ENCODE measurements at regions not wholly inside any gene's neighbourhood (a gene's known extent, or its start where the extent isn't known, plus 50 kb on each side); places are given as distances from the start of the nearest gene placed in this dataset.

GRCh38 chr14:44403193-44403592, 103.9 kb downstream of the FSCB start:
- TF ChIP-seq POLR2AphosphoS5 (IDR thresholded peaks at IDR 0.05): no peak
- TF ChIP-seq, protein P1, sequence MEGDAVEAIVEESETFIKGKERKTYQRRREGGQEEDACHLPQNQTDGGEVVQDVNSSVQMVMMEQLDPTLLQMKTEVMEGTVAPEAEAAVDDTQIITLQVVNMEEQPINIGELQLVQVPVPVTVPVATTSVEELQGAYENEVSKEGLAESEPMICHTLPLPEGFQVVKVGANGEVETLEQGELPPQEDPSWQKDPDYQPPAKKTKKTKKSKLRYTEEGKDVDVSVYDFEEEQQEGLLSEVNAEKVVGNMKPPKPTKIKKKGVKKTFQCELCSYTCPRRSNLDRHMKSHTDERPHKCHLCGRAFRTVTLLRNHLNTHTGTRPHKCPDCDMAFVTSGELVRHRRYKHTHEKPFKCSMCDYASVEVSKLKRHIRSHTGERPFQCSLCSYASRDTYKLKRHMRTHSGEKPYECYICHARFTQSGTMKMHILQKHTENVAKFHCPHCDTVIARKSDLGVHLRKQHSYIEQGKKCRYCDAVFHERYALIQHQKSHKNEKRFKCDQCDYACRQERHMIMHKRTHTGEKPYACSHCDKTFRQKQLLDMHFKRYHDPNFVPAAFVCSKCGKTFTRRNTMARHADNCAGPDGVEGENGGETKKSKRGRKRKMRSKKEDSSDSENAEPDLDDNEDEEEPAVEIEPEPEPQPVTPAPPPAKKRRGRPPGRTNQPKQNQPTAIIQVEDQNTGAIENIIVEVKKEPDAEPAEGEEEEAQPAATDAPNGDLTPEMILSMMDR (IDR thresholded peaks at IDR 0.05): no peak
